AG04450 (cell line): ENCODE measurements at regions not wholly inside any gene's neighbourhood (a gene's known extent, or its start where the extent isn't known, plus 50 kb on each side); places are given as distances from the start of the nearest gene placed in this dataset.

Experiments
- CTCF ChIA-PET: fragments of 300-600, 350-600 bp; formaldehyde crosslinking; extraction: SDS; loops from one replicate; lab custom pipeline; 2022; ENCODE audit warnings: antibody characterized with exemption, inconsistent platforms; lab: Charles Lee
- POLR2A ChIA-PET: fragments of 350-600 bp; formaldehyde crosslinking; extraction: SDS; loops from one replicate; lab custom pipeline; 2021; ENCODE audit warnings: antibody characterized with exemption, inconsistent platforms; lab: Yijun Ruan, JAX
- DNase-seq: peaks from one replicate; pipeline ENCODE4 v3.0.0-alpha.2; 2011; ENCODE audit warnings: low read depth, low spot score
- H3K27ac ChIP-seq: one replicate; pipeline ENCODE4 v1.5.1; 2012; ENCODE audit warnings: low read depth, low read length, control low read depth
- H3K27me3 ChIP-seq: one replicate; pipeline ENCODE4 v1.6.0; 2012; ENCODE audit warnings: low read length; ENCODE audit not compliant: control insufficient read depth, insufficient read depth
- H3K4me3 ChIP-seq: 2 replicates; pipeline ENCODE4 v1.5.1; 2011; ENCODE audit warnings: mild to moderate bottlenecking, low read depth, low read length, control low read depth
- H3K9me3 ChIP-seq: 2 replicates; pipeline ENCODE4 v1.5.1; 2012; ENCODE audit warnings: low read length; ENCODE audit not compliant: control insufficient read depth, insufficient read depth
- TF ChIP-seq, protein P1 (sequence below): IDR thresholded peaks from 2 replicates; pipeline ENCODE4 v1.5.1; 2011; ENCODE audit warnings: low read depth, low read length, control low read depth, inconsistent platforms

DNA sequence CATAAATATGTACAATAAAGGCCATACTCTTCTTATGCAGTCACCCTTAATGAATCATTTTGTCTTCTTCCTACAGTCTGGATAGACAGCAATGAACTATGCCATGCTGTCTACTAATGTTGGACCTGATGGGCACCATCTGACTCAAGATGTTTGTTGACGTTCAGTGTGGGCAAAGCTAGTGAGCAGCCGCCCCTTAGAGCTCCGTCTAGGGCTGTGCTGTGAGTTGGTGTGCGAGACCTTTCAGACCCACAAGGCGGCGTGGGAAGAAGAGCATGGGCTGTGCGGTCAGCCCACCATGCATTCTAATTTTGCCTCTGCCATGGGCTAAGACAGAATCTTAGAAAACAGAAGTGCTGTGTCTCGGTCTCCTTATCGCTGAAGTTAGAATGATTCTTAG, 829.4 kb downstream of the QKI start:
- H3K4me3 ChIP-seq: no peak overlapping the region
- DNase-seq: no peak
- ChIA-PET CTCF (no interaction called here), POLR2A (no interaction called here)
- TF ChIP-seq, protein P1, sequence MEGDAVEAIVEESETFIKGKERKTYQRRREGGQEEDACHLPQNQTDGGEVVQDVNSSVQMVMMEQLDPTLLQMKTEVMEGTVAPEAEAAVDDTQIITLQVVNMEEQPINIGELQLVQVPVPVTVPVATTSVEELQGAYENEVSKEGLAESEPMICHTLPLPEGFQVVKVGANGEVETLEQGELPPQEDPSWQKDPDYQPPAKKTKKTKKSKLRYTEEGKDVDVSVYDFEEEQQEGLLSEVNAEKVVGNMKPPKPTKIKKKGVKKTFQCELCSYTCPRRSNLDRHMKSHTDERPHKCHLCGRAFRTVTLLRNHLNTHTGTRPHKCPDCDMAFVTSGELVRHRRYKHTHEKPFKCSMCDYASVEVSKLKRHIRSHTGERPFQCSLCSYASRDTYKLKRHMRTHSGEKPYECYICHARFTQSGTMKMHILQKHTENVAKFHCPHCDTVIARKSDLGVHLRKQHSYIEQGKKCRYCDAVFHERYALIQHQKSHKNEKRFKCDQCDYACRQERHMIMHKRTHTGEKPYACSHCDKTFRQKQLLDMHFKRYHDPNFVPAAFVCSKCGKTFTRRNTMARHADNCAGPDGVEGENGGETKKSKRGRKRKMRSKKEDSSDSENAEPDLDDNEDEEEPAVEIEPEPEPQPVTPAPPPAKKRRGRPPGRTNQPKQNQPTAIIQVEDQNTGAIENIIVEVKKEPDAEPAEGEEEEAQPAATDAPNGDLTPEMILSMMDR: no peak
- H3K9me3 ChIP-seq: peaks cover 45% of the 10 kb centered on the region
- H3K27me3 ChIP-seq: no peaks in the 10 kb centered on the region
- H3K27ac ChIP-seq: no peak overlapping the region

DNA sequence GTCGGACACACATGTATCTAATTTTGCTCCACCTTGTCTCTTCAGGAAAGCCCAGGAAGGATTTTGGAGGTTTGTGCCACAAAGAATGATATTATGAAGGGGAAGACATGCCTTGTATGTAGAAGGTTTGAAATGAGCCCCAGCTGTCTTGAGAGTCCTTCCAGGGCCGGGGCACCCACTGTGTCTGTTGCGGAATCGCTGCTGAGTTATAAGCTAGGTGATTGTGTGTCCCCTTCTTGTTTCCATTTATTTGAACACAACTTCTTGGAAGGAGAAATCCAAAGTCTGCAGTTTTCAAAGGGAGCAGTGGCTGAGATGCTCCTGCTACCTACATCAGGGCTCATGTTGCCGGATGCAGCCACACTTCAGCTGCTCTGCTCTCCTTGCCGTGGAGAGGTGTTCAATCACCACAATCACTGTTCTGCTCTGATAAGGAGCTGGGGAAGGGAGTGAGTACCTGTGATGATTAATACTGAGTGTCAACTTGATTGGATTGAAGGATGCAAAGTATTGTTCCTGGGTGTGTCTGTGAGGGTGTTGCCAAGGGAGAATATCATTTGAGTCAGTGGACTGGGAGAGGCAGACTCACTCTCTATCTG, 828.6 kb downstream of the QKI start:
- no peak overlapping the region for H3K27ac ChIP-seq
- H3K27me3 ChIP-seq: no peaks in the 10 kb centered on the region
- no peak for DNase-seq
- TF ChIP-seq, protein P1: no peak
- H3K9me3 ChIP-seq: peaks cover 43% of the 10 kb centered on the region
- no peak overlapping the region for H3K4me3 ChIP-seq
- CTCF ChIA-PET: no interaction called here
- POLR2A ChIA-PET: no interaction called here

DNA sequence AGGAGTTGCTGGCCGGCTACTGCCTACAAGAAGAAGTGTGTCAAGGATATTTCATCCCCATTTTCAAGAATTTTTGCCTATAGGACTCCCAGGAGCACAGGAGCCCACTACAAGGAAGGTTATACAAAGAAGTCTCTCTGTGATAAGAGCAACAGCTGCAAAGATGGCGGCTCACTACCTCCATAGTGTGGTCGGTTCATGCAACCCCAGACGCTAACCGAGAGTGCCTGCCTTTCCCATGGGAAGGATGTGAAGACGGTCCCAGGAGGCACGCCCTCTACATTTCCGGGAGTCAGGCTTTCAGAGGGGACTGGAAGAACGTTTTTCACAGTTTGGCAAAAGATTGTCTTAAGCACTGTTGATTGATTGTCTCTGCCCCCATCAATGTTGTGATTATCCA, 816.3 kb downstream of the QKI start:
- TF ChIP-seq, protein P1: no peak
- Histone ChIP-seq H3K27me3 (no peaks in the 10 kb centered on the region), H3K4me3 (no peak overlapping the region), H3K27ac (no peak overlapping the region), H3K9me3 (peaks cover 27% of the 10 kb centered on the region)
- DNase-seq: no peak
- ChIA-PET CTCF (no interaction called here), POLR2A (no interaction called here)

DNA sequence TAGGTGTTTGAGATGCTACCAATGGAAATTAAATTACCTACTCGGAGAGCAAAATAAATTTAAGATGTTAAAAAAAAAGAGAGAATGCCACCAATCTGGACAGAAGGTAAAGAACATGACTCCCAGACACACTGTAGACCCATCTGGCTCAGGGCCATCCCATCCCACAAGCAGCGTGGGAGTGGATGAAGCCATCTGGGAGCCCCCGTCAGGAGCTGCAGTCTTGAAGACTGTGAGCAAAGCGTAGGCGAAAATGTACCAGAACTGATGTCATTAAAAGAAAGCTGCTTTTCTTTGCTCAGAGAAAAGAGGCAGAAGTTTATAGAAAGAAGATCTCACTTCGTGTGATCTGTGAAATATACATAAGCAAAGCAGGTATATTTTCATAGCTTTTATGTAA, 815.7 kb downstream of the QKI start:
- Histone ChIP-seq H3K27me3 (no peaks in the 10 kb centered on the region), H3K27ac (no peak overlapping the region), H3K9me3 (peaks cover 27% of the 10 kb centered on the region), H3K4me3 (no peak overlapping the region)
- TF ChIP-seq, protein P1: no peak
- CTCF ChIA-PET: no interaction called here
- no peak for DNase-seq
- POLR2A ChIA-PET: no interaction called here

DNA sequence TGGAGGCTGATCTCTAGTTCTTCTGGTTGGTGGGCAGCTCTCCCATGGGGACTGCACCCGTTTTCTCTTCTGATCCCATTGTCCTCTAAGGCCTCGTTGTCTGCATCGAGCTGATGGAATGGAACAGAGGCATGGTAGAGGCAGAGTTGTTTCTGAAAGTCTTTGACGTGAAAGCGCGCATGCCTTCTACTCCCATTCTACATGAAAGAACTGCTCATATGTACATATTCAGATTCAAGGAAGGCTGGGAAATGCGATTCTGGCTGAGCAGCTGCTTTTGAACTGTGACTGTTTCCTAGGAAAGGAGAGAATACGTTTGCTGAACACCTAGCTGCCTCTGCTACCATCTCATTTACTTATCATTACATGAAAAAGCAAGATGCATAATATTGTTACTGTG, 815.2 kb downstream of the QKI start:
- ChIA-PET CTCF (no interaction called here), POLR2A (no interaction called here)
- no peaks in the 10 kb centered on the region for H3K27me3 ChIP-seq
- TF ChIP-seq, protein P1: no peak
- no peak for DNase-seq
- peaks cover 27% of the 10 kb centered on the region for H3K9me3 ChIP-seq
- no peak overlapping the region for H3K27ac ChIP-seq
- no peak overlapping the region for H3K4me3 ChIP-seq
